Sigmoid colon (tissue), 6 donors: ENCODE measurements at regions not wholly inside any gene's neighbourhood (a gene's known extent, or its start where the extent isn't known, plus 50 kb on each side); places are given as distances from the start of the nearest gene placed in this dataset.

Experiments
- DNase-seq: peaks from one replicate; pipeline ENCODE4 v3.0.0-alpha.2; 2019
- H3K27ac ChIP-seq, 4 donors: fragments of 200-600 bp; sonication (generic); one replicate each; pipeline ENCODE4 v1.5.1; 2016 to 2019; ENCODE audit warnings: mild to moderate bottlenecking in 1 of 4
- H3K27me3 ChIP-seq, 3 donors: fragments of 200-600 bp; sonication (generic); one replicate each; pipeline ENCODE4 v1.5.1; 2019; ENCODE audit warnings: mild to moderate bottlenecking in 1 of 3
- H3K36me3 ChIP-seq, 4 donors: fragments of 200-600 bp; sonication (generic); one replicate each; pipeline ENCODE4 v1.5.1; 2016 to 2019
- H3K4me1 ChIP-seq, 4 donors: fragments of 200-600 bp; sonication (generic); one replicate each; pipeline ENCODE4 v1.5.1; 2017 to 2019
- H3K4me3 ChIP-seq, 4 donors: fragments of 200-600 bp; sonication (generic); one replicate each; pipeline ENCODE4 v1.5.1; 2017 to 2019; ENCODE audit warnings: mild to moderate bottlenecking in 2 of 4, moderate library complexity in 1 of 4
- H3K9me3 ChIP-seq, 4 donors: fragments of 200-600 bp in 3 of 4; sonication (generic) in 3 of 4; one replicate each; pipeline versions ENCODE4 v1.5.1 to v1.6.1; 2013 to 2019
- CTCF ChIP-seq, 4 experiments: fragments of 450-650 bp in 3 of 4; fragments of 200-600 bp in 1 of 4; IDR thresholded peaks; one replicate each; pipeline ENCODE4 v1.5.1; 2016 to 2019; ENCODE audit warnings: antibody characterized with exemption in 4 of 4, mild to moderate bottlenecking in 3 of 4, moderate library complexity in 2 of 4
- EP300 ChIP-seq, 4 donors: sonication (generic); formaldehyde crosslinking; IDR thresholded peaks; one replicate each; pipeline ENCODE4 v1.6.1; 2017; ENCODE audit warnings: antibody characterized with exemption in 4 of 4
- POLR2A ChIP-seq, 2 donors: fragments of 450-650 bp; IDR thresholded peaks; one replicate each; pipeline ENCODE4 v1.6.1; 2016; ENCODE audit warnings: antibody characterized with exemption in 2 of 2, mild to moderate bottlenecking in 2 of 2, moderate library complexity in 2 of 2
- POLR2AphosphoS5 ChIP-seq, 4 donors: sonication (generic); formaldehyde crosslinking; IDR thresholded peaks; one replicate each; pipeline ENCODE4 v1.6.1; 2017; ENCODE audit warnings: antibody characterized with exemption in 4 of 4
- WGBS, 2 donors: extraction: QIAGEN DNeasy Blood & Tissue Kit; methylation state at CpG; one replicate each; pipeline ENCODE4 v1.1.7; 2013; 5-methylcytosine and 5-hydroxymethylcytosine counted together
- intact Hi-C: fragments of 100-400 bp; cut with DNase I; formaldehyde crosslinking; loops from one replicate; pipeline ENCODE4 v1.15.1; 2023
- donor health status: healthy with polysubstance abuse.
- donor health status: healthy.

- Histone ChIP-seq H3K4me3 (no peak overlapping the region), H3K36me3 (no peaks in the 10 kb centered on the region), H3K27ac (no peak overlapping the region), H3K4me1 (no peaks in the 10 kb centered on the region), H3K27me3 (no peaks in the 10 kb centered on the region), H3K9me3 (no peaks in the 10 kb centered on the region)
- DNase-seq: peak; percentile 65
- TF ChIP-seq CTCF (IDR thresholded peaks at IDR 0.05): no peak
- TF ChIP-seq POLR2AphosphoS5 (IDR thresholded peaks at IDR 0.05): no peak
- TF ChIP-seq POLR2A (IDR thresholded peaks at IDR 0.05): no peak
- TF ChIP-seq EP300 (IDR thresholded peaks at IDR 0.05): no peak
- 90 to 91% methylated on average over 25 of the region's 25 CpGs for WGBS, 2 donors
- intact Hi-C loops: no loop called here
Measured at GRCh38 chr2:240214790-240215675, 74.6 kb upstream of the OTOS start.

DNA sequence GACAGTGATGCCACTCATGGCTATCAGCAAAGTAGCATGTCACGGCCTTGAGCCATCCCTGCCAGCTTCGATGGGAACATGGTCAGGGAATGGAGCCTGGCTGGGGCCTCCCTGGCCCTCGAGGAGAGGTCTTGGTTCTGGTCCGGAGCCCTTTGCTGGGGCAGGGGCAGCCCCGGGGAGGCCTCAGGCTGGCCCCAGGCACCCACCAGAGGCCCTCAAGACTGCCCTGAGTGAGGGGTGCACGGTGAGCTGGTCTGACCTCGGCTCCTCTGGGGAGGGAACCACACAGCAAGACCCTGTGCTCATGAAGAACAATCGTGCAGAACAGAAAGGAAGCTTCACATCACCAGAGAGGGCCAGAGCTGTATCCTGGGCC is 75.2 kb upstream of the OTOS start:
- DNase-seq: peak; percentile 53
- no peak overlapping the region for H3K4me3 ChIP-seq
- intact Hi-C loops: no loop called here
- WGBS, 2 donors: 73 to 86% methylated on average over 8 of the region's 8 CpGs
- no peaks in the 10 kb centered on the region for H3K27me3 ChIP-seq
- H3K27ac ChIP-seq: no peak overlapping the region
- TF ChIP-seq CTCF (IDR thresholded peaks at IDR 0.05): no peak
- no peak for TF ChIP-seq EP300 (IDR thresholded peaks at IDR 0.05)
- TF ChIP-seq POLR2A (IDR thresholded peaks at IDR 0.05): no peak
- no peak for TF ChIP-seq POLR2AphosphoS5 (IDR thresholded peaks at IDR 0.05)
- no peaks in the 10 kb centered on the region for H3K9me3 ChIP-seq
- no peaks in the 10 kb centered on the region for H3K36me3 ChIP-seq
- no peaks in the 10 kb centered on the region for H3K4me1 ChIP-seq

DNA sequence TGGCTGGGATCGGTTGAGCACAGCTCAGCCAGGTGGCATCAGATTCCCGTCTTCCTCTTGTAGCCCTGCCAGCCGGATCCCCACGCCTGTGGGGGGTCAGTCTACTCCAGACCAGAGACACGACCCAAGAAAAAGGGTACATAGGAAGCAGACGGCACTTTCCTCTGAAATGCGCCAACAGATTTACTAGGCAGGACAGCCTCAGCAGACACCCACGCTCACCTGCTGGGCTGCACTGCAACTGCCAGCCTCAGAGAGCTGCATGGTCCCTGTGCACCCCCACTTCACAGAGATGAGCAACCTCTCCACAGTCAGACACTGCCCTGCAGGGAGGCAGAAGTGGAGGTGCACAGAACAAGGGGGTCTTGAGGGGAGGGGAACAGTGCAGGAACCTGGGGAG is 75.7 kb upstream of the OTOS start:
- Histone ChIP-seq H3K4me1 (no peaks in the 10 kb centered on the region), H3K36me3 (no peaks in the 10 kb centered on the region), H3K27me3 (no peaks in the 10 kb centered on the region), H3K9me3 (no peaks in the 10 kb centered on the region), H3K27ac (no peak overlapping the region), H3K4me3 (no peak overlapping the region)
- DNase-seq: peak; percentile 49
- WGBS, 2 donors: 71 to 82% methylated on average over 8 of the region's 8 CpGs
- intact Hi-C loops: no loop called here
- TF ChIP-seq POLR2AphosphoS5 (IDR thresholded peaks at IDR 0.05): no peak

GRCh38 chr2:240217431-240218301 is 77.2 kb upstream of the OTOS start:
- intact Hi-C loops: no loop called here
- H3K27ac ChIP-seq: no peak overlapping the region
- no peaks in the 10 kb centered on the region for H3K27me3 ChIP-seq
- H3K36me3 ChIP-seq: no peaks in the 10 kb centered on the region
- H3K4me3 ChIP-seq: no peak overlapping the region
- no peaks in the 10 kb centered on the region for H3K4me1 ChIP-seq
- WGBS, 2 donors: 76 to 88% methylated on average over 20 of the region's 20 CpGs
- DNase-seq: peak; percentile 51
- H3K9me3 ChIP-seq: no peaks in the 10 kb centered on the region
- no peak for TF ChIP-seq POLR2A (IDR thresholded peaks at IDR 0.05)
- no peak for TF ChIP-seq POLR2AphosphoS5 (IDR thresholded peaks at IDR 0.05)
- TF ChIP-seq CTCF (IDR thresholded peaks at IDR 0.05): no peak

GRCh38 chr2:240219208-240219890 is 78.9 kb upstream of the OTOS start:
- peak; percentile 51 for DNase-seq
- H3K9me3 ChIP-seq: no peaks in the 10 kb centered on the region
- TF ChIP-seq POLR2AphosphoS5 (IDR thresholded peaks at IDR 0.05) (no peak), CTCF (IDR thresholded peaks at IDR 0.05) (no peak), EP300 (IDR thresholded peaks at IDR 0.05) (no peak), POLR2A (IDR thresholded peaks at IDR 0.05) (no peak)
- H3K4me3 ChIP-seq: no peak overlapping the region
- intact Hi-C loops: no loop called here
- peaks cover 0 to 11% (median 0%) of the 10 kb centered on the region in 3 donors for H3K27me3 ChIP-seq
- no peak overlapping the region for H3K27ac ChIP-seq
- H3K4me1 ChIP-seq: no peaks in the 10 kb centered on the region
- WGBS, 2 donors: 82 to 83% methylated on average over 16 of the region's 16 CpGs
- no peaks in the 10 kb centered on the region for H3K36me3 ChIP-seq
